Activated CD8-positive, alpha-beta memory T cell treated with anti-CD3 and anti-CD28 coated beads, Interleukin-2, amount 10 ng/mL, durations not matched to agents 7 days and 5 days (primary cell): ENCODE measurements at regions not wholly inside any gene's neighbourhood (a gene's known extent, or its start where the extent isn't known, plus 50 kb on each side); places are given as distances from the start of the nearest gene placed in this dataset.
"Not testable (repeated sequence)": the region's sequence is repeated elsewhere in the genome, so short reads cannot be mapped to it uniquely, and the experiment has no call there.

Source experiments
- ATAC-seq: fragments of 150-1000 bp; cut with Tn5 transposase; one replicate; pipeline ENCODE4 v1.10.0; 2021; ENCODE audit warnings: moderate library complexity
- CTCF ChIA-PET: fragments of 350-600 bp; sonication (Branson Sonifier 250); formaldehyde crosslinking; loops from one replicate; lab custom pipeline; 2021; ENCODE audit warnings: antibody characterized with exemption; lab: Charles Lee
- DNase-seq: peaks from one replicate; pipeline ENCODE4 v3.0.0-alpha.2; 2020
- H3K27ac Mint-ChIP-seq: one replicate; pipeline ENCODE4 v1.8.0; 2021; ENCODE audit warnings: mild to moderate bottlenecking, mixed read lengths
- H3K27me3 Mint-ChIP-seq: one replicate; pipeline ENCODE4 v1.8.0; 2021; ENCODE audit warnings: mixed read lengths
- H3K36me3 Mint-ChIP-seq: one replicate; pipeline ENCODE4 v1.8.0; 2021; ENCODE audit warnings: mild to moderate bottlenecking, mixed read lengths
- H3K4me1 Mint-ChIP-seq: one replicate; pipeline ENCODE4 v1.8.0; 2021; ENCODE audit warnings: mixed read lengths
- H3K4me3 Mint-ChIP-seq: one replicate; pipeline ENCODE4 v1.8.0; 2021; ENCODE audit warnings: mild to moderate bottlenecking, moderate library complexity, mixed read lengths
- H3K9me3 Mint-ChIP-seq: one replicate; pipeline ENCODE4 v1.8.0; 2022; ENCODE audit warnings: low read depth, mixed read lengths

DNA sequence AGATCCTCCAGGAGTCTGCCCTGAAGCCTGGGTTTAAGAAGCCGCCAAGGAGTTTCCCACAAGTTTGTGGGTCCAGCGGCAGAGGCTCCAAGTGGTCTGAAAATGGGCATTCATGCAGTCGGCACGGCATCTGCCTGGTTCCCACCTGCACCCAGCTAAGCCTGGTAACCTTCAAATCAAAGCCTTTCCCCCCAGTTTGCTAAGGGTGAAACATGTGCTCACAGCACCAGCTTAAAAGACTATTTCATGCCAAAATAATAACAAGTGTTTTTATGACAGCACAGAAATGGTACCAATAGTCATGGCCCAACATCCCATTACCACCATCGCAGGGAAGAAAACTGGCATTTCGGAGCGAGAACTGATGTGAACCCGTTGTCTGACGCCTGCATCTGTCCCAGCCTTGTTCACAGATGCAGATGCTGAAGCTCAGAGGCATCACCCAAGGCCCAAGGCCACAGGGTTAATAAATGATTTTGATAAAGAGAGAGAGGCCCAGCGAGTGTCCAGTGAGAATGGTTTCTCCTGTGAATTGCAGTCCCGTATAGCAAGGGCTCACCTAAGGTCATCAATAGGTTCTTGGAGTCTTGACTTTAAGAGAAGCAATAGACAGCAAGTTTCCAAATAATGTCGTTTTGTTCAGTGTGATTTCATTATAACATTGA lies 188.0 kb upstream of the TPM1 start:
- CTCF ChIA-PET = no interaction called here
- no peaks in the 10 kb centered on the region for H3K9me3 Mint-ChIP-seq
- no peak overlapping the region for H3K27ac Mint-ChIP-seq
- no peak for ATAC-seq
- peaks cover 29% of the 10 kb centered on the region for H3K27me3 Mint-ChIP-seq
- DNase-seq = no peak
- H3K4me3 Mint-ChIP-seq = no peak overlapping the region
- peaks cover 7% of the 10 kb centered on the region for H3K4me1 Mint-ChIP-seq
- H3K36me3 Mint-ChIP-seq = no peaks in the 10 kb centered on the region

DNA sequence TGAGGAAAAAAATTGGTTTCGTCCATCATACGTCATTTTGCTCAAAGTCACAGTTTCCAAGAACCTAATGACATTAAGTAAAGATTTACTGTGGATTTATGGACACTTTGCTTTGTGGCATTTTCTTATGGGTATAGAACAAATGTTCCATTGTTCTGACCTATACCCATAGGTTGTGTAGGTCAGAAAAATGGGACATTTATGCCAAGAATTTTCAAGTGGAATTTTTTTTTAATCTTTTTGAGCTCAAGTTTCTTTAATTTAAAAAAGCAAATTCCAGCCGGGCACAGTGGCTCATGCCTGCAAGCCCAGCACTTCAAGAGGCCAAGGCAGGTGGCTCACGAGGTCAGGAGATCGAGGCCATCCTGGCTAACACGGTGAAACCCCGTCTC lies 187.5 kb upstream of the TPM1 start:
- peaks cover 33% of the 10 kb centered on the region for H3K27me3 Mint-ChIP-seq
- CTCF ChIA-PET = no interaction called here

DNA sequence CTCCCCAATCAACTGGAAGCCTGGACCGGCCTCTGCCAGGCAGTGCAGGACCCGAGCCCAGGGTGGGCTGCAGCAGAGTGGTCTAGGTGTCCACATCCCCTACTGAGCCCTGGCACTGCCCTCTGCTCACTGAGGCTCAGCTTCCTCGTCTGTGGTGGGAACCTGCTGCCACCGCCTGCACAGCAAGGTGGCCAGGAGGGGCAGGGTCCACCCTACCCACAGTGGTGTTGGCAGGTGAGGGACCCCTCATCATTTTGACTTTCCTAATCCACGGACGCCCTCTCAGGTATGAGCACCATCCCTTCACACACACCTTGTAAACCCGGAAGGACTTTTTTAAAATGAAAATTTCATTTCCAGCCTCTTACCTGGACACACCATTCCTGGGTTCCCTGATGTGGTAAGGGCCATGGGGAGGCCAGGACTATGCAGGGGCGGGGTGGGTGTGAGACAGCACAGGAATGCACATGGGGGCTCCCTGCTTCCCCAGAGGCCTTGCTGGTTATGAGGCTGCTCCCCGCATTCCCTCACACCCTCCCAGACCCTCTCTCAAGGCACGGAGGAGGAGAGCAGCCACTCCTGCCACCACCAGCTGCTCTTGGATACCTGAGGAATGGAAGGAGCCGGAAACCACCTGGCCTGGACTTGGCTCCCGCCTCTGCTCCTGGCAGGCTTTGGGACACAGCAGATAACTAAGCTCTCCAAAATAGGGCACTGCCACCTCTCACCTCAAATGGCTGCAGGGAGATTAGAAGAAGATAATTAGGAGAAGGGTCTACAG lies 185.9 kb upstream of the TPM1 start:
- Mint-ChIP-seq H3K27ac (no peak overlapping the region), H3K9me3 (no peaks in the 10 kb centered on the region), H3K4me1 (peaks cover 7% of the 10 kb centered on the region), H3K36me3 (no peaks in the 10 kb centered on the region), H3K27me3 (peaks cover 36% of the 10 kb centered on the region), H3K4me3 (no peak overlapping the region)
- ATAC-seq = no peak
- DNase-seq = no peak
- CTCF ChIA-PET = no interaction called here

More for the DNA sequence above, 187.5 kb upstream of the TPM1 start:
- H3K4me3 Mint-ChIP-seq = no peak overlapping the region
- DNase-seq = no peak
- H3K9me3 Mint-ChIP-seq = no peaks in the 10 kb centered on the region
- H3K27ac Mint-ChIP-seq = no peak overlapping the region
- H3K36me3 Mint-ChIP-seq = no peaks in the 10 kb centered on the region
- peaks cover 7% of the 10 kb centered on the region for H3K4me1 Mint-ChIP-seq
- no peak for ATAC-seq

DNA sequence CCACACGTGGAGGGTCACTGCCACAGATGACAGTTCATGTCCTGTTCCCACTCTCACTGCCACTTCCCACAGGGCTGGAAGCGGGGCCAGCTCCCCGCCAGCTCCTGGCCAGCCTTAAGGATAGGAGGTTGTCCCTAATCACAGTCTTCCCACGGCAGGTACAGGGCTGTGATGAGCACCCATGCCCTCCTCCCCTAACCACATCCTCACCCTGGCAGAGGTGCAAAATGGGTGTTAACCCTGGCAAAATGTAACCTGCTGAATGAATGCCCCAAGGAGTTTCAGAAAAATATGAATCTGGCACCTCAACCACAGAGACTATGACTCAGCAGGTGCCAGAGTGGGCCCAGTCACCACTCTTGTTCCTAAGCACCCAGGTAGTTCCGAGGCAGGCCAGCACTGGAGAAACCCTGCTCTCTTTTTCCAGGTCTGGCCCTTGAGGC lies 185.1 kb upstream of the TPM1 start:
- H3K27ac Mint-ChIP-seq = no peak overlapping the region
- no peak overlapping the region for H3K4me3 Mint-ChIP-seq
- CTCF ChIA-PET = no interaction called here
- H3K4me1 Mint-ChIP-seq = peaks cover 7% of the 10 kb centered on the region
- no peaks in the 10 kb centered on the region for H3K36me3 Mint-ChIP-seq
- H3K27me3 Mint-ChIP-seq = peaks cover 37% of the 10 kb centered on the region
- ATAC-seq (peak; percentile 55), DNase-seq (no peak)
- H3K9me3 Mint-ChIP-seq = no peaks in the 10 kb centered on the region

DNA sequence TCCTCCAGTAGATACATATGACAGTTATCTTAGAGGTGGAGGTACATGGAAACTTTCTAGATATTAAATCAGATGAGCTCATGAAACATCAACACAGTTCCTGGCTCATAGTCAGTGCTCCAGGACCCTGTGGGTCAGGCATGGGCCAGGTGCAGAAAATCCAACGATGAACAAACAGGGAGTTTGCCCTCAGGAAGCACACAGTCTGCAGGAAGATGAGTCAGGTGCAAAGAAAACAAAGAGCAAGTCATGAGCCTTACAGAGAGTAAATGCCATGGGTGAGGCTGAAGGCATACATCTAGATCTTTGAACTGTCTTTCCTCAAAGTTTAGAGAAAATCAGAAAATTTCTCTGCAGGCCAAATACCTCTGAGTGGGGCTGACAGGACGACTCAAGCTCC lies 184.2 kb upstream of the TPM1 start:
- Mint-ChIP-seq H3K36me3 (no peaks in the 10 kb centered on the region), H3K9me3 (no peaks in the 10 kb centered on the region), H3K4me1 (peaks cover 7% of the 10 kb centered on the region), H3K27ac (no peak overlapping the region), H3K27me3 (peaks cover 37% of the 10 kb centered on the region), H3K4me3 (no peak overlapping the region)
- no peak for DNase-seq
- ATAC-seq = no peak
- CTCF ChIA-PET = no interaction called here

DNA sequence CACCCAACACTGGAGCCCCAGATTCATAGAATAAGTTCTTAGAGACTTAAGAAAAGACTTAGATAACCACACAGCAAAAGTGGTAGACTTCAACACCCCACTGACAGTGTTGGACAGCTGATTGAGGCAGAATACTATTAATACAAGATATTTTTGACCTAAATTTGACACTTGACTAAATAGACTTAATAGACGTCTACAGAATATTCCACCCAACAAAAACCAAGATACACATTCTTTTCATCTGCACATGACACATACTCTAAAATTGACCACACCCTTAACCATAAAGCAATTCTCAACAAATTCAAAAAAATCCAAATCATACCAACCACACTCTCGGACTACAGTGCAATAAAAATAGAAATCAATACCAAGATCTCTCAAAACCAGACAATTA lies 179.8 kb upstream of the TPM1 start:
- Mint-ChIP-seq H3K4me3 (no peak overlapping the region), H3K36me3 (no peaks in the 10 kb centered on the region), H3K4me1 (no peaks in the 10 kb centered on the region), H3K9me3 (no peaks in the 10 kb centered on the region), H3K27me3 (peaks cover 34% of the 10 kb centered on the region), H3K27ac (no peak overlapping the region)
- ATAC-seq (no peak), DNase-seq (no peak)
- CTCF ChIA-PET = interaction anchor here (0.9 to 1.2 kb wide), 3 partner anchors 9 to 81 kb away, joined by 3 to 4 read pairs (median 3); no protein-coding TSS in a partner anchor

DNA sequence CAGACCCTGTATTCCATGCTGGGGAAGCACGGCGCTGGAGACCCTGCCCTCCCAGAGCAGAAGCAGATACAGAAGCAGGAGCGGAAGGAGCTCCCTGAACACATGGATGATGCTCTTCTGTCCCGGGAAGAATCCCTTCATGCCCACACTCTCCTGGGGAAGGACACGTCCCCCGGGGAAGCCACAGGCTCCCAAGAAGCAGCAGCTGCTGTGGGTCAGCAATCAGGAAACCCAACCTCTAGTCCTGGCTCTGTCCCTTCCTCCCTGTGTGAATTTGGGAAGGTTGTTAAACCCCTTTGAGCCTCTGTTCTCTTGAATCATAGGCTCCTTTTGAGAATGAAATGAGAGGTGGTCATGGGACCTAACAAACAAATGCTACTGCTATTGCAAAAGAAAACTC lies 176.2 kb upstream of the TPM1 start:
- CTCF ChIA-PET = no interaction called here
- H3K36me3 Mint-ChIP-seq = no peaks in the 10 kb centered on the region
- DNase-seq (no peak), ATAC-seq (no peak)
- H3K27me3 Mint-ChIP-seq = peaks cover 15% of the 10 kb centered on the region
- H3K4me3 Mint-ChIP-seq = no peak overlapping the region
- no peaks in the 10 kb centered on the region for H3K9me3 Mint-ChIP-seq
- H3K27ac Mint-ChIP-seq = no peak overlapping the region
- H3K4me1 Mint-ChIP-seq = no peaks in the 10 kb centered on the region

DNA sequence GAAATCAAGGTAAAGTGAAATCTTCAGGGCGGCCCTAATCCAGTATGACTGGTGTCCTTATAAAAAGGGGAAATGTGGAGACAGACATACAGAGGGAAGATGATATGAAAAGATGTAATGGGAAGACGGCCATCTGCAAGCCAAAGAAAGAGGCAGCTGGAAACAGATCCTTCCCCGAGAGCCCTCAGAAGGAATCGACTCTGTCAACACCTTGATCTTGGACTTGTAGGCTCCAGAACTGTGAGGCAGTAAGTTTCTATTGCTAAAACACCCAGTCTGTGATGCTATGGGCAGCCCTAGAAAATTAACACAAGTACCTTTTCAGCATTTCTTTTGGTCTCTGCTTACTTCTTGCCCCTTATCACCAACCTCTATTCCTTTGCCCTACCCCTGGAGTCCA lies 174.7 kb upstream of the TPM1 start:
- CTCF ChIA-PET = no interaction called here

DNA sequence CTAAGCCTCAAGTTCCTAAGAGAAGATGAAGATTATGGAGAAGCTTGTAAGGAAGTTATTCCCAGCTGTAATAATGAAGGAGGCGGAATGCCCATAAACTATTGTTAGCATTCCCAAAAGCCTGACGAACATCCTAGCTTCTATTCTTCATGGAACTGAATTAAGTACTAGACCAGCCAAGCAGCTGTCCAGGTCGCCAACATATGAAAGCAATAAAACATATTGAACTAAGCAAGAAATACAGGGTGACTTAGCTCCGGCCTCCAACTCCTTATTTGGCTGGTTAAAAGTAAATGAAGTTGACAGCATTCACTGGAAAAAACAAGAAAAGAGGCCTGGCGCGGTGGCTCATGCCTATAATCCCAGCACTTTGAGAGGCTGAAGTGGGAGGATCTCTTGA lies 174.0 kb upstream of the TPM1 start:
- H3K4me1 Mint-ChIP-seq = no peaks in the 10 kb centered on the region
- DNase-seq (no peak), ATAC-seq (no peak)
- no peaks in the 10 kb centered on the region for H3K36me3 Mint-ChIP-seq
- no peak overlapping the region for H3K27ac Mint-ChIP-seq
- peaks cover 10% of the 10 kb centered on the region for H3K27me3 Mint-ChIP-seq
- no peak overlapping the region for H3K4me3 Mint-ChIP-seq
- CTCF ChIA-PET = interaction anchor here (0.8 kb wide), 1 partner anchor 18 kb away, joined by 3 read pairs; no protein-coding TSS in a partner anchor
- no peaks in the 10 kb centered on the region for H3K9me3 Mint-ChIP-seq

More for the DNA sequence above, 174.7 kb upstream of the TPM1 start:
- Mint-ChIP-seq H3K4me1 (no peaks in the 10 kb centered on the region), H3K27me3 (peaks cover 11% of the 10 kb centered on the region), H3K27ac (no peak overlapping the region), H3K9me3 (no peaks in the 10 kb centered on the region), H3K36me3 (no peaks in the 10 kb centered on the region), H3K4me3 (no peak overlapping the region)
- DNase-seq = no peak
- no peak for ATAC-seq

DNA sequence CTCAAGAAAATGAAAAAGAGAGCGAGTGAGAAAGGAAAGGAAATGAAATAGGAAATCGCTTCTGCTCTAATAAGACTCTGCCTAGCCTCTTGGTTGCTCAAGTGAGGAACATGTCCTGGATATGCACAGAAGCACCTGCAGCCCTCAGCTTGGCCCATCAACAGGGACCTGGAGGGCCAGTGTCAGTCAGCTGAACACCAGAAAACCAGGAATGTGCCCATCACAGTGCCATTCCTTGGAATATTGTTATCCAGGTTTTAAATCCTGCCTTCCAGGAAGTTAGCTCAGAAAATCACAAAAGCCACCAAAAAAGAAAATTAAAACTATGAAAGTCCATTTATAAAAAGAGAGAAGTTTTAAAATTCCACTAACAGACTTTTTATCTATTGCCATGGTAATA lies 173.4 kb upstream of the TPM1 start:
- Mint-ChIP-seq H3K36me3 (no peaks in the 10 kb centered on the region), H3K27me3 (peaks cover 5% of the 10 kb centered on the region), H3K4me1 (no peaks in the 10 kb centered on the region), H3K4me3 (no peak overlapping the region), H3K9me3 (no peaks in the 10 kb centered on the region), H3K27ac (no peak overlapping the region)
- CTCF ChIA-PET = interaction anchor here (0.8 kb wide), 1 partner anchor 18 kb away, joined by 3 read pairs; no protein-coding TSS in a partner anchor
- DNase-seq (no peak), ATAC-seq (no peak)

DNA sequence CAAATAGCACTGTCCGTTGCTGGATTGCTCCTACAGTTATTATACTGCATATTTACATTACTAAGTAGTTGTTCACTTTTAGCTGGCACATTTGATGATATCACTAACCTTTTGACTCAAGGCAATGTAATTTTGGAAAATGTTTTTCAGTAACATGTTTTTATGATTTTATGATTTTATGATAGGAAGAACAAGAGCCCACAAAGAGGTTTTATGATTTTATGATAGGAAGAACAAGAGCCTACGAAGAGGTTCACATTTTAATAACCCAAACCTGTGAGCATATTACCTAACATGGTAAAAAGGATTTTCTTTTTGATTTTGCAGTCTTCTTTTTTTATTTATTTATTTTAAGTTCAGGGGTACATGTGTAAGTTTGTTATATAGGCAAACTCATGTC lies 172.3 kb upstream of the TPM1 start:
- peaks cover 3% of the 10 kb centered on the region for H3K27me3 Mint-ChIP-seq
- H3K4me3 Mint-ChIP-seq = no peak overlapping the region
- no peaks in the 10 kb centered on the region for H3K4me1 Mint-ChIP-seq
- CTCF ChIA-PET = no interaction called here
- no peaks in the 10 kb centered on the region for H3K9me3 Mint-ChIP-seq
- no peak overlapping the region for H3K27ac Mint-ChIP-seq
- no peak for DNase-seq
- ATAC-seq = no peak
- H3K36me3 Mint-ChIP-seq = no peaks in the 10 kb centered on the region

DNA sequence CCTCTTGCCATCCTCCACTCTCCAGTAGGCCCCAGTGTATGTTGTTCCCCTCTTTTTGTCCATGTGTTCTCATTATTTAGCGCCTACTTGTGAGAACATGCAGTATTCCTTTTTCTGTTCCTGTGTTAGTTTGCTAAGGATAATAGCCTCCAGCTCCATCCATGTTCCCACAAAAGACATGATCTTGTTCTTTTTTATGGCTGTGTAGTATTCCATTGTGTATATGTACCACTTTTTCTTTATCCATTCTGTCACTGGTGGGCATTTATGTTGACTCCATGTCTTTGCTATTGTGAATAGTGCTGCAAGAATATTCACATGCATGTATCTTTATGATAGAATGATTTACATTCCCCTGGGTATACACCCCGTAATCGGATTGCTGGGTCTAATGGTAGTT lies 171.8 kb upstream of the TPM1 start:
- H3K9me3 Mint-ChIP-seq, H3K4me1 Mint-ChIP-seq, H3K4me3 Mint-ChIP-seq, H3K36me3 Mint-ChIP-seq, DNase-seq, CTCF ChIA-PET, ATAC-seq, H3K27ac Mint-ChIP-seq, H3K27me3 Mint-ChIP-seq: not testable (repeated sequence)

DNA sequence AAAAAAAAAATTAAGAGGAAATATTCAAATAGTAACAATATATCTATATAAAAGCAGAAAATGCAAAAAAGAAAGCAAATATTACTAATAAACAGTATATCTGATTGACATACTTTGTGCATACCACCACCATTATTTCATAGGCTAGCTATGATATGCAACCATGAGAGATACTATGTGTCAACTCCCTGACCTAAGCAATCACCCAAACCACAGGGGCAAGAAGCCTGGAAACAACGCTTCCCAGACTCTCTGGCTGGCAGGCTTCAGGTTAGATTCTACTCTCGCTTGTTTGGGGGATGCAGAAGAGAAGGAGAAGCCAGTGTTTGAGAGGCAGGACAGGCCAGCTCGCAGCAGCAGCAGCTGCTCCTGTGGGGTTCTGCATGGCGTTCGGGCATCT lies 169.3 kb upstream of the TPM1 start:
- Mint-ChIP-seq H3K9me3 (no peaks in the 10 kb centered on the region), H3K36me3 (no peaks in the 10 kb centered on the region), H3K4me1 (no peaks in the 10 kb centered on the region), H3K27me3 (peaks cover 3% of the 10 kb centered on the region), H3K27ac (no peak overlapping the region), H3K4me3 (no peak overlapping the region)
- ATAC-seq (no peak), DNase-seq (no peak)
- CTCF ChIA-PET = no interaction called here

DNA sequence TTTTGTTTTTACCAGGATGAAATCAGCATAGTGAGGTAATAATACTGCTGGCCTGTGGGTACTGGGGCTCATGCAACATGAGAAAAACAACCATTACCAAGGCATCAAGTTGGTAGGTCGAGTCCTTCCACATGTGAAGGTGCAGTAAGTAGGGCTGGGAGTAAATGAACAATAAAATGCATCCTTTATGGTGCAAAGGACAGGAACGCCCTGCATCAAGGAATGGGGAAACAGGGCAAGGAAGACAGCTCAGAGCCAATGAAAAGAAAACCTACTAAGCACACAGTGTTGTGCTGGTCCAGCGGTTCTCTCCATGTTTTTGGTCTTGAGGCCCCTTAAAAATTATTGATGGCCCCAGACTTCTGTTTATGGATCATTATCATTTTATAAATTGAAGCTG lies 168.5 kb upstream of the TPM1 start:
- H3K27me3 Mint-ChIP-seq = peaks cover 3% of the 10 kb centered on the region
- H3K4me3 Mint-ChIP-seq = no peak overlapping the region
- DNase-seq (no peak), ATAC-seq (no peak)
- H3K9me3 Mint-ChIP-seq = no peaks in the 10 kb centered on the region
- CTCF ChIA-PET = no interaction called here
- H3K27ac Mint-ChIP-seq = no peak overlapping the region
- H3K4me1 Mint-ChIP-seq = no peaks in the 10 kb centered on the region
- H3K36me3 Mint-ChIP-seq = no peaks in the 10 kb centered on the region
